Effector memory CD8-positive, alpha-beta T cell (primary cell): ENCODE measurements at regions not wholly inside any gene's neighbourhood (a gene's known extent, or its start where the extent isn't known, plus 50 kb on each side); places are given as distances from the start of the nearest gene placed in this dataset.
A peak's percentile ranks its signal among the peaks of the same experiment; 100 is the strongest.

Experiments used
- ATAC-seq: fragments of 150-1000 bp; cut with Tn5 transposase; replicated peaks from 2 replicates; pipeline ENCODE4 v1.10.0; 2021; ENCODE audit warnings: mild to moderate bottlenecking, moderate library complexity
- DNase-seq, 3 experiments: peaks; one replicate each; pipeline ENCODE4 v3.0.0; 2021
- H3K27ac Mint-ChIP-seq, 2 donors: one replicate each; pipeline ENCODE4 v1.8.0; 2022; ENCODE audit warnings: mild to moderate bottlenecking in 2 of 2, mixed read lengths in 2 of 2, moderate library complexity in 2 of 2
- H3K27me3 Mint-ChIP-seq, 2 donors: one replicate each; pipeline ENCODE4 v1.8.0; 2022; ENCODE audit warnings: mixed read lengths in 2 of 2
- H3K36me3 Mint-ChIP-seq: one replicate; pipeline ENCODE4 v1.8.0; 2022; ENCODE audit warnings: mild to moderate bottlenecking, moderate library complexity, mixed read lengths; ENCODE audit not compliant: insufficient read depth
- H3K4me1 Mint-ChIP-seq, 2 donors: one replicate each; pipeline ENCODE4 v1.8.0; 2022; ENCODE audit warnings: low read depth in 2 of 2, mixed read lengths in 2 of 2
- H3K4me3 Mint-ChIP-seq, 2 donors: one replicate each; pipeline ENCODE4 v1.8.0; 2022; ENCODE audit warnings: mild to moderate bottlenecking in 2 of 2, mixed read lengths in 2 of 2, moderate library complexity in 2 of 2
- H3K9me3 Mint-ChIP-seq, 2 donors: one replicate each; pipeline ENCODE4 v1.8.0; 2022; ENCODE audit warnings: mixed read lengths in 2 of 2

GRCh38 chr1:195294911-195295310 is 1313.3 kb downstream of the KCNT2 start:
- Mint-ChIP-seq H3K27ac (no peak overlapping the region), H3K9me3 (peaks cover 0 to 4% of the 10 kb centered on the region in 2 donors), H3K4me3 (no peak overlapping the region), H3K27me3 (no peaks in the 10 kb centered on the region), H3K36me3 (no peaks in the 10 kb centered on the region), H3K4me1 (no peaks in the 10 kb centered on the region)
- DNase-seq (no peak), ATAC-seq (no peak)

GRCh38 chr1:195278644-195279043 is 1329.6 kb downstream of the KCNT2 start:
- Mint-ChIP-seq H3K4me1 (no peaks in the 10 kb centered on the region), H3K27me3 (no peaks in the 10 kb centered on the region)

GRCh38 chr1:195275710-195276109 is 1332.5 kb downstream of the KCNT2 start:
- DNase-seq (no peak), ATAC-seq (no peak)
- Mint-ChIP-seq H3K27me3 (no peaks in the 10 kb centered on the region), H3K27ac (no peak overlapping the region), H3K4me1 (no peaks in the 10 kb centered on the region), H3K4me3 (no peak overlapping the region), H3K36me3 (no peaks in the 10 kb centered on the region), H3K9me3 (no peaks in the 10 kb centered on the region)

More at GRCh38 chr1:195278644-195279043, 1329.6 kb downstream of the KCNT2 start:
- H3K9me3 Mint-ChIP-seq: no peaks in the 10 kb centered on the region
- DNase-seq (no peak), ATAC-seq (no peak)
- H3K4me3 Mint-ChIP-seq: no peak overlapping the region
- no peak overlapping the region for H3K27ac Mint-ChIP-seq
- no peaks in the 10 kb centered on the region for H3K36me3 Mint-ChIP-seq

- Mint-ChIP-seq H3K9me3 (no peaks in the 10 kb centered on the region), H3K27ac (no peak overlapping the region), H3K4me3 (no peak overlapping the region), H3K36me3 (no peaks in the 10 kb centered on the region), H3K4me1 (no peaks in the 10 kb centered on the region), H3K27me3 (no peaks in the 10 kb centered on the region)
- ATAC-seq: no peak
- DNase-seq: no peak
Observed at GRCh38 chr1:195251900-195252299, 1356.3 kb downstream of the KCNT2 start.

GRCh38 chr1:195243492-195243891 is 1364.7 kb downstream of the KCNT2 start:
- no peaks in the 10 kb centered on the region for H3K36me3 Mint-ChIP-seq
- no peaks in the 10 kb centered on the region for H3K9me3 Mint-ChIP-seq
- no peak overlapping the region for H3K4me3 Mint-ChIP-seq
- no peaks in the 10 kb centered on the region for H3K4me1 Mint-ChIP-seq
- no peaks in the 10 kb centered on the region for H3K27me3 Mint-ChIP-seq
- no peak overlapping the region for H3K27ac Mint-ChIP-seq
- ATAC-seq (no peak), DNase-seq (no peak)

GRCh38 chr1:195241066-195241465 is 1367.2 kb downstream of the KCNT2 start:
- Mint-ChIP-seq H3K4me1 (no peaks in the 10 kb centered on the region), H3K27me3 (no peaks in the 10 kb centered on the region), H3K4me3 (no peak overlapping the region), H3K36me3 (no peaks in the 10 kb centered on the region), H3K9me3 (no peaks in the 10 kb centered on the region), H3K27ac (no peak overlapping the region)
- ATAC-seq (no peak), DNase-seq (no peak)

GRCh38 chr1:195238313-195238712 is 1369.9 kb downstream of the KCNT2 start:
- no peaks in the 10 kb centered on the region for H3K27me3 Mint-ChIP-seq
- DNase-seq: no peak
- H3K27ac Mint-ChIP-seq: no peak overlapping the region
- no peaks in the 10 kb centered on the region for H3K36me3 Mint-ChIP-seq
- H3K9me3 Mint-ChIP-seq: no peaks in the 10 kb centered on the region
- no peak overlapping the region for H3K4me3 Mint-ChIP-seq
- H3K4me1 Mint-ChIP-seq: no peaks in the 10 kb centered on the region
- no peak for ATAC-seq

DNA sequence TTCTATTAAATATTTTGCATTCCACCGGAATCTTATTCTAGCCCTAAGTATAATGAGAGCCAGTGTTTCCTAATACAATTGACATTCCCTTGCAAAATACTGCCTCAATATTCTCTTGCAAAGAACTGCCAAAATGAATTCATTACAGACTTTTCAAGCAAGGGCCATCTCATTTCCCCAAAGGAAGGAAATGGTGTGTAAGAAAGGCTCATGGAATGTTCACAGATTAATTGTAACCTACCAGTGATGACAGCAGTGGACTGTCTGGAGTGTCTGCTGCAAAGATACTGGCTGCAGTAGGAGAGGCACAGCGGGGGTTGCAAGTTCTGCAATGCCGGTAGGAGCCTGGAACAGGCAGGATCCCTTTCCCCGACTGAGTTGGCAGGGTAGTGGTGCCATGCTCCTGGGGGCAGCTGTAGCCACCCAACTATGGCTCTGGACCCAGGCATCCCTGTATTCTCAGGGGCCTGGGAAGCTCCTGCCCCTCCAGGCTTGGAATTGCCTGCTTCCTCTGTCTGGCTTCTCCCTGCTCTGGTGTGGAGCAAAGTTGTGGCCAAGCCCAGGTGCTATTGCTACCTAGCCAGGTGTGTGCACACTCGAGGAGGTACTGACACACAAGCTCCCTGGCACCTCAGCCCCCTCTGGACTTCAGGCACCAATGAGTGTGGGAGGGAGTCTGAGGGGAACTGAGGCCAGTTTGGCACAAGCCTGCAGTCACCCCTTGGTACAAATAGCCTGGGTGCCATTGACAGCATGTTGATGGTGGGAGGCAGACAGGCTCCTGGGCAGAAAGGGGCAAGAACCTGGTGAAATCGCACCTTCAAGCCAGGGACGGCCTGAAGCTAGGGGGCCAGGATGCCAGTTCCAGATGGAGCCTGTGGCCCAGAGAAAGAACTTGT is 1371.0 kb downstream of the KCNT2 start:
- H3K4me3 Mint-ChIP-seq: no peak overlapping the region
- ATAC-seq (no peak), DNase-seq (no peak)
- H3K9me3 Mint-ChIP-seq: no peaks in the 10 kb centered on the region
- H3K4me1 Mint-ChIP-seq: no peaks in the 10 kb centered on the region
- no peak overlapping the region for H3K27ac Mint-ChIP-seq
- H3K27me3 Mint-ChIP-seq: no peaks in the 10 kb centered on the region
- no peaks in the 10 kb centered on the region for H3K36me3 Mint-ChIP-seq

DNA sequence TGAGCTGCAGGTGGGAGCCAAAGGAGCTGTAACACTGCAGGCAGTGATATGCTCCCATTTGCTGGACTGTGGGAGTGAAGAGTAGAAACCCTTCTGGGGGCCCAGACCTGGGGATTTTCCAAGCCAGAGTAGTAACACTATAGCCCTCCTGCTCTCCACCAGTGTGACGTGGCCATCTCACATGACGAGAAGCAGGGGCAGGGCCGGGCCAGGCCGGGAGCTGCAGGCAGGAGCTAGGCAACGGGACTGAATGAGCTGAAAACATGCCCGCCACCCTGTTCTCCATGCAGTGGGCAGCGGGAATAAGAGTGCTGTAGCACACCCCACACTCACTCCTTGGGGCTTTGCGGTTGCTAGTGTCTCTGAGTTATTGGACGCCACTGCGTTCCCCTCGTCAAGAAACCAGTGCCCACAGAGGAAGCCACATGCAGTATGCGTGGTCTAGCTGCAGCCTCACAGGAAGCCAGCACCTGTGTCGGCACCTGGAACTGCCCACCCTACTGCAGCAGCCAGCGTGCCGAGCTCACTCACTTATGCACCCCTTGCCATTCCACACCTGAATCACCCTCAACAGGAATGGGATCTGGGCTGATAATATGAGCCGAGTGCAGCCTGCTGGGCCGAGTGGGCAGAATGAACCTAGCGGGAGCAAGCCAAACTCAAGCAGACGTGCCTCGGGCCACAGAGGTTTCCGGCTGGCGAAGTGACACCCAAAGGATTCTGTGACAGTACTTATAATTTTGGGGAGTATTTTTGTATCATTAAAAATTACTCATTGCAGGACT is 1389.6 kb downstream of the KCNT2 start:
- H3K4me3 Mint-ChIP-seq: no peak overlapping the region
- peaks cover 0 to 2% of the 10 kb centered on the region in 2 donors for H3K9me3 Mint-ChIP-seq
- no peaks in the 10 kb centered on the region for H3K4me1 Mint-ChIP-seq
- no peaks in the 10 kb centered on the region for H3K27me3 Mint-ChIP-seq
- ATAC-seq: no peak
- DNase-seq: no peak
- no peak overlapping the region for H3K27ac Mint-ChIP-seq
- no peaks in the 10 kb centered on the region for H3K36me3 Mint-ChIP-seq

DNA sequence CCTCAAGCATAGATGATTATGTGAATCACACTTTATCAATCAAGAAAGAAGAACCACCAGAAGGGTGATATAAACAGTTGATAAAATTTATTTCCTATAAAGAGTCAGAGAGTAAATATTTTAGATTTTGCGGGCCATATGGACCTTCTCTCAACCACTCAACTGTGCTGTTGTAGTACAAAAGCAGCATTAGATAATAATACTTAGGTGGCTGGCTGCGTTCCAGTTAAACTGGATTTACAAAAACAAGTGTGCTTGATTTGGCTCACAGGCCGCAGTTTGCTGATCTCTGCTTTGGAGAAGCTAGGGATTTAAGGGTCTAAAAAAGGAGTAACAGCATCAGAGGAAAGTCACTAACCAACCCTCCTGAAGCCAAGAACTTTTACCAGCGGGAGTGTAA is 1406.0 kb downstream of the KCNT2 start:
- DNase-seq: no peak
- H3K27me3 Mint-ChIP-seq: no peaks in the 10 kb centered on the region
- H3K9me3 Mint-ChIP-seq: no peaks in the 10 kb centered on the region
- no peak overlapping the region for H3K4me3 Mint-ChIP-seq
- no peaks in the 10 kb centered on the region for H3K4me1 Mint-ChIP-seq
- H3K27ac Mint-ChIP-seq: no peak overlapping the region
- no peaks in the 10 kb centered on the region for H3K36me3 Mint-ChIP-seq
- no peak for ATAC-seq

- H3K4me3 Mint-ChIP-seq: no peak overlapping the region
- peaks cover 1 to 4% of the 10 kb centered on the region in 2 donors for H3K4me1 Mint-ChIP-seq
- H3K27ac Mint-ChIP-seq: no peak overlapping the region
- DNase-seq: no peak
- no peaks in the 10 kb centered on the region for H3K36me3 Mint-ChIP-seq
- H3K9me3 Mint-ChIP-seq: no peaks in the 10 kb centered on the region
- no peaks in the 10 kb centered on the region for H3K27me3 Mint-ChIP-seq
- no peak for ATAC-seq
Observed at GRCh38 chr1:195200772-195201171, 1407.5 kb downstream of the KCNT2 start.

- Mint-ChIP-seq H3K4me1 (peaks cover 6 to 10% of the 10 kb centered on the region in 2 donors), H3K27ac (no peak overlapping the region), H3K27me3 (no peaks in the 10 kb centered on the region), H3K9me3 (no peaks in the 10 kb centered on the region), H3K4me3 (no peak overlapping the region), H3K36me3 (no peaks in the 10 kb centered on the region)
- DNase-seq: no peak
- ATAC-seq: no peak
Observed at GRCh38 chr1:195197116-195197515, 1411.1 kb downstream of the KCNT2 start.

- peak overlapping the region; percentile 50 to 64 for H3K27ac Mint-ChIP-seq
- peak; percentile 82 for ATAC-seq
Observed at GRCh38 chr1:195195423-195196057, 1412.7 kb downstream of the KCNT2 start.

More at GRCh38 chr1:195195423-195196057, 1412.7 kb downstream of the KCNT2 start:
- Mint-ChIP-seq H3K4me1 (peaks cover 6 to 10% of the 10 kb centered on the region in 2 donors), H3K36me3 (no peaks in the 10 kb centered on the region), H3K27me3 (no peaks in the 10 kb centered on the region), H3K4me3 (peak overlapping the region; percentile 13 to 72), H3K9me3 (peaks cover 0 to 3% of the 10 kb centered on the region in 2 donors)
- no peak for DNase-seq
